Fibroblast of lung (primary cell): ENCODE measurements at regions not wholly inside any gene's neighbourhood (a gene's known extent, or its start where the extent isn't known, plus 50 kb on each side); places are given as distances from the start of the nearest gene placed in this dataset.
A peak's percentile ranks its signal among the peaks of the same experiment; 100 is the strongest.

Experiments
- DNase-seq, 2 donors: peaks; one replicate each; pipeline versions ENCODE4 v3.0.0 to v3.0.0-alpha.2; 2010; ENCODE audit warnings: low read depth in 2 of 2
- H2AFZ ChIP-seq: 2 replicates; pipeline ENCODE4 v1.5.1; 2012; ENCODE audit warnings: low read length, control low read depth, inconsistent platforms
- H3K27ac ChIP-seq: 2 replicates; pipeline ENCODE4 v1.5.1; 2011; ENCODE audit warnings: low read length, control low read depth; ENCODE audit not compliant: insufficient read depth
- H3K27me3 ChIP-seq: 2 replicates; pipeline ENCODE4 v1.5.1; 2011; ENCODE audit warnings: mild to moderate bottlenecking, low read length; ENCODE audit not compliant: control insufficient read depth, insufficient read depth
- H3K36me3 ChIP-seq: 2 replicates; pipeline ENCODE4 v1.5.1; 2011; ENCODE audit warnings: low read length; ENCODE audit not compliant: control insufficient read depth, insufficient read depth
- H3K4me1 ChIP-seq: 2 replicates; pipeline ENCODE4 v1.5.1; 2011; ENCODE audit warnings: low read length; ENCODE audit not compliant: control insufficient read depth, insufficient read depth; ENCODE audit errors: extremely low read depth
- H3K4me2 ChIP-seq: 2 replicates; pipeline ENCODE4 v1.5.1; 2011; ENCODE audit warnings: low read length, control low read depth; ENCODE audit not compliant: insufficient read depth; ENCODE audit errors: extremely low read depth
- H3K4me3 ChIP-seq, 4 experiments: fragments of 200-600 bp in 1 of 4; sonication (generic) in 1 of 4; replicated peaks in 1 of 4; 2 replicates each; pipeline ENCODE4 v1.5.1; 2011 to 2016; ENCODE audit warnings: low read length in 4 of 4, low read depth in 3 of 4, mild to moderate bottlenecking in 3 of 4, control low read depth in 2 of 4, inconsistent platforms in 1 of 4, mixed read lengths in 1 of 4; ENCODE audit not compliant: insufficient read depth in 1 of 4; ENCODE audit errors: control extremely low read depth in 1 of 4
- H3K79me2 ChIP-seq: 2 replicates; pipeline ENCODE4 v1.5.1; 2012; ENCODE audit warnings: mild to moderate bottlenecking, low read length, inconsistent platforms; ENCODE audit not compliant: control insufficient read depth, insufficient read depth
- H3K9ac ChIP-seq: 2 replicates; pipeline ENCODE4 v1.5.1; 2011; ENCODE audit warnings: mild to moderate bottlenecking, low read length, control low read depth; ENCODE audit not compliant: insufficient read depth
- H3K9me3 ChIP-seq: 2 replicates; pipeline ENCODE4 v1.5.1; 2012; ENCODE audit warnings: low read depth, low read length; ENCODE audit not compliant: control insufficient read depth, insufficient read depth
- H4K20me1 ChIP-seq: 2 replicates; pipeline ENCODE4 v1.5.1; 2011; ENCODE audit warnings: low read length; ENCODE audit not compliant: control insufficient read depth, insufficient read depth; ENCODE audit errors: extremely low read depth
- CTCF ChIP-seq, 2 donors: IDR thresholded peaks in 1 of 2; conservative IDR thresholded peaks in 1 of 2; 1 replicate in 1 of 2; 2 replicates in 1 of 2; pipeline ENCODE4 v1.5.1; 2011 to 2012; ENCODE audit warnings: low read length in 2 of 2, control low read depth in 1 of 2, inconsistent platforms in 1 of 2, low read depth in 1 of 2, mild to moderate bottlenecking in 1 of 2
- EZH2 ChIP-seq: IDR thresholded peaks from 2 replicates; pipeline ENCODE4 v1.5.1; 2012; ENCODE audit warnings: low read length, control low read depth, mild to moderate bottlenecking; ENCODE audit errors: missing control alignments

GRCh38 chr7:24191362-24191761, 92.6 kb upstream of the NPY start:
- no peak for DNase-seq
- H3K4me2 ChIP-seq, result no peak overlapping the region
- no peak overlapping the region for H3K27ac ChIP-seq
- no peaks in the 10 kb centered on the region for H3K27me3 ChIP-seq
- no peak overlapping the region for H2AFZ ChIP-seq
- H3K4me1 ChIP-seq, result no peaks in the 10 kb centered on the region
- no peaks in the 10 kb centered on the region for H3K79me2 ChIP-seq
- H3K9me3 ChIP-seq, result no peaks in the 10 kb centered on the region
- H3K36me3 ChIP-seq, result no peaks in the 10 kb centered on the region
- H3K4me3 ChIP-seq, result no peak overlapping the region
- H4K20me1 ChIP-seq, result no peaks in the 10 kb centered on the region
- no peak overlapping the region for H3K9ac ChIP-seq
- TF ChIP-seq CTCF (conservative IDR thresholded peaks at IDR 0.05 in 1 of 2, IDR thresholded peaks at IDR 0.05 in 1 of 2; ENCODE audit: low read depth in 1 of 2, low read length in 2 of 2), result no peak
- no peak for TF ChIP-seq EZH2

- no peak overlapping the region for H3K27ac ChIP-seq
- H3K4me1 ChIP-seq, result no peaks in the 10 kb centered on the region
- H3K4me2 ChIP-seq, result no peak overlapping the region
- H4K20me1 ChIP-seq, result no peaks in the 10 kb centered on the region
- H2AFZ ChIP-seq, result no peak overlapping the region
- H3K79me2 ChIP-seq, result no peaks in the 10 kb centered on the region
- H3K36me3 ChIP-seq, result no peaks in the 10 kb centered on the region
- peak; percentile 85 to 92 for DNase-seq
- no peaks in the 10 kb centered on the region for H3K27me3 ChIP-seq
- H3K4me3 ChIP-seq, result no peak overlapping the region
- H3K9me3 ChIP-seq, result no peaks in the 10 kb centered on the region
- no peak overlapping the region for H3K9ac ChIP-seq
- TF ChIP-seq EZH2, result no peak
- no peak for TF ChIP-seq CTCF (conservative IDR thresholded peaks at IDR 0.05 in 1 of 2, IDR thresholded peaks at IDR 0.05 in 1 of 2; ENCODE audit: low read depth in 1 of 2, low read length in 2 of 2)
Measured at GRCh38 chr7:24192053-24192452, 91.9 kb upstream of the NPY start.

- no peak overlapping the region for H3K27ac ChIP-seq
- no peaks in the 10 kb centered on the region for H3K79me2 ChIP-seq
- DNase-seq, result no peak
- no peaks in the 10 kb centered on the region for H3K36me3 ChIP-seq
- no peaks in the 10 kb centered on the region for H3K4me1 ChIP-seq
- no peak overlapping the region for H3K9ac ChIP-seq
- no peak for TF ChIP-seq EZH2
- no peak for TF ChIP-seq CTCF (conservative IDR thresholded peaks at IDR 0.05 in 1 of 2, IDR thresholded peaks at IDR 0.05 in 1 of 2; ENCODE audit: low read depth in 1 of 2, low read length in 2 of 2)
- H3K4me2 ChIP-seq, result no peak overlapping the region
- no peaks in the 10 kb centered on the region for H4K20me1 ChIP-seq
- no peak overlapping the region for H2AFZ ChIP-seq
- no peaks in the 10 kb centered on the region for H3K27me3 ChIP-seq
- H3K9me3 ChIP-seq, result no peaks in the 10 kb centered on the region
- H3K4me3 ChIP-seq, result no peak overlapping the region
Measured at GRCh38 chr7:24192691-24193090, 91.3 kb upstream of the NPY start.
